ENCODE measurements at regions not wholly inside any gene's neighbourhood (a gene's known extent, or its start where the extent isn't known, plus 50 kb on each side); places are given as distances from the start of the nearest gene placed in this dataset.

GRCh38 chr3:87076946-87077345 lies 86.0 kb upstream of the VGLL3 start:
- Histone ChIP-seq H2AK5ac (ENCODE audit: low read depth, low read length) (no peak overlapping the region), H3K9ac (replicated peaks in 1 of 4; ENCODE audit: extremely low read depth in 1 of 4, low read depth in 3 of 4, low read length in 3 of 4) (no peak overlapping the region), H3K9me3 (ENCODE audit: insufficient read depth in 2 of 2, low read depth in 1 of 2, low read length in 1 of 2) (no peaks in the 10 kb centered on the region), H2BK5ac (ENCODE audit: low read depth, low read length) (no peak overlapping the region), H2BK12ac (ENCODE audit: low read depth, low read length) (no peak overlapping the region), H3K23ac (ENCODE audit: insufficient read length) (no peak overlapping the region), H3K36me3 (ENCODE audit: control insufficient read depth in 2 of 4, insufficient read depth in 4 of 4, low read length in 3 of 4) (no peaks in the 10 kb centered on the region), H4K20me1 (replicated peaks in 1 of 2; ENCODE audit: control insufficient read depth in 1 of 2, insufficient read depth in 2 of 2, low read length in 2 of 2) (no peaks in the 10 kb centered on the region), H3K4me2 (ENCODE audit: insufficient read depth in 1 of 2, low read depth in 2 of 2, low read length in 2 of 2) (no peak overlapping the region), H2BK20ac (ENCODE audit: low read length) (no peak overlapping the region), H3K27me3 (replicated peaks in 1 of 4; ENCODE audit: control insufficient read depth in 3 of 4, extremely low read depth in 1 of 4, insufficient read depth in 3 of 4, low read length in 3 of 4) (no peaks in the 10 kb centered on the region), H3K79me1 (ENCODE audit: low read depth, low read length) (no peaks in the 10 kb centered on the region), H3K4me3 (ENCODE audit: extremely low read depth in 1 of 4, insufficient read depth in 2 of 4, low read depth in 3 of 4, low read length in 4 of 4) (no peak overlapping the region), H3K14ac (ENCODE audit: insufficient read length) (no peak overlapping the region), H2BK120ac (replicated peaks; ENCODE audit: low read depth, low read length) (no peak overlapping the region), H4K5ac (ENCODE audit: insufficient read length, low read depth, low read length) (no peak overlapping the region), H3K56ac (replicated peaks; ENCODE audit: insufficient read length, low read depth, low read length) (no peak overlapping the region), H4K91ac (replicated peaks; ENCODE audit: insufficient read length, low read length) (no peak overlapping the region), H3K4me1 (replicated peaks in 1 of 4; ENCODE audit: control insufficient read depth in 3 of 4, insufficient read depth in 4 of 4, low read length in 3 of 4) (no peaks in the 10 kb centered on the region), H2BK15ac (ENCODE audit: low read length) (no peak overlapping the region), H2AFZ (ENCODE audit: low read length) (no peak overlapping the region), H3K18ac (ENCODE audit: extremely low read depth, low read length) (no peak overlapping the region), H3K27ac (ENCODE audit: low read depth, low read length) (no peak overlapping the region), H3K79me2 (ENCODE audit: control insufficient read depth in 1 of 2, insufficient read depth in 2 of 2, low read length in 2 of 2) (no peaks in the 10 kb centered on the region), H4K8ac (ENCODE audit: extremely low read depth, insufficient read depth, low read length) (no peak overlapping the region), H3K4ac (replicated peaks; ENCODE audit: insufficient read length, low read depth, low read length) (no peak overlapping the region), H3K23me2 (ENCODE audit: low read depth, low read length) (no peaks in the 10 kb centered on the region)
- DNase-seq (ENCODE audit: low read depth in 1 of 2, low spot score in 2 of 2) = no peak
- FAIRE-seq = no peak
- 95% methylated on average over 3 of the region's 3 CpGs; no CpG with 5 or more reads in 1 of the 2 experiments for WGBS, 2 experiments (ENCODE audit: extremely low coverage in 1 of 2, insufficient coverage in 1 of 2, insufficient read length in 1 of 2, insufficient replicate concordance in 2 of 2, low coverage in 1 of 2, low lambda C conversion rate in 2 of 2, missing lambda C conversion rate in 1 of 2)
- ChIA-PET POLR2A (ENCODE audit: partially characterized antibody) (no interaction called here), CTCF (ENCODE audit: partially characterized antibody) (interaction anchor here (0.8 kb wide), 1 partner anchor 8 kb away, joined by 3 read pairs; no protein-coding TSS in a partner anchor)
- TF ChIP-seq HDAC6 (IDR thresholded peaks at IDR 0.05; ENCODE audit: low read depth, low read length) = no peak
- TF ChIP-seq CTCF (IDR thresholded peaks at IDR 0.05; ENCODE audit: control extremely low read depth in 1 of 3, insufficient read depth in 1 of 3, low read depth in 1 of 3, low read length in 3 of 3) = no peak
- TF ChIP-seq TAF7 (optimal IDR thresholded peaks at IDR 0.05; ENCODE audit: borderline replicate concordance, low read depth, low read length) = no peak
- TF ChIP-seq SRF (IDR thresholded peaks at IDR 0.05; ENCODE audit: low read depth, low read length) = no peak
- no peak for TF ChIP-seq KDM5A (IDR thresholded peaks at IDR 0.05; ENCODE audit: low read length)
- no peak for TF ChIP-seq SAP30 (IDR thresholded peaks at IDR 0.05; ENCODE audit: insufficient read depth, insufficient replicate concordance, low read length)
- TF ChIP-seq BCL11A (IDR thresholded peaks at IDR 0.05; ENCODE audit: low read depth in 2 of 2, low read length in 2 of 2) = no peak
- TF ChIP-seq CEBPB (IDR thresholded peaks at IDR 0.05; ENCODE audit: low read depth, low read length) = no peak
- TF ChIP-seq SP4 (IDR thresholded peaks at IDR 0.05; ENCODE audit: low read length) = no peak
- TF ChIP-seq RNF2 (IDR thresholded peaks at IDR 0.05; ENCODE audit: borderline replicate concordance, low read depth, low read length, missing control alignments, poor library complexity, severe bottlenecking) = no peak
- TF ChIP-seq KDM1A (IDR thresholded peaks at IDR 0.05; ENCODE audit: borderline replicate concordance, low read length) = no peak
- no peak for TF ChIP-seq TCF12 (IDR thresholded peaks at IDR 0.05; ENCODE audit: low read depth, low read length)

Measured in H1 (cell line).